ENCODE measurements at regions not wholly inside any gene's neighbourhood (a gene's known extent, or its start where the extent isn't known, plus 50 kb on each side); places are given as distances from the start of the nearest gene placed in this dataset.

DNA sequence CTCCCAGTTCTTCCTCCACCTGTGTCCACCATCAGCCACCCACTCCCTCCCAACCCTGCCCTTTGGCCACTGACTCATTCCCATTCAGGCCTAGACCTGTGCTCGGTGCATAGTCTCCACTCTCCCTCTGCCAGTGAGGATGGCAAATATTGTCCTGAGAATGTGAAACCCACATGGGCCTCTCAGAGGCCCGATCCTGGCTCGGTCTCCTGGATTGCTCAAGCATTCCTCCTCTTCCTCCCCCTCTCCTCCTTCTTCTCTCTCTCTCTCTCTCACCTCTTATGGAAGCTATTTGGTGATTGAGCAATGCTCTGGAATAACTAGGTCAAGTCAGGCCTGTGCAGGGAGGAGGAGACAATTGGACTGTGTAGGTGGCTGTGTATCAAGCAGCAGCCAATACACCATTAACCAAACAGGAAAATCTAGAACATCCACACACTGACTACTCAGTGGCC, 99.9 kb downstream of the KLF4 start:
- Histone ChIP-seq H3K36me3 (no peaks in the 10 kb centered on the region), H3K27ac (peak overlapping the region in 1 of 4 donors; percentile 52), H3K4me3 (no peak overlapping the region), H3K27me3 (no peaks in the 10 kb centered on the region), H3K9me3 (no peaks in the 10 kb centered on the region), H3K4me1 (peaks cover 0 to 8% (median 5%) of the 10 kb centered on the region in 4 donors)
- peak in 2 of 3 donors; percentile 68 to 80 for DNase-seq
- TF ChIP-seq, protein P1, sequence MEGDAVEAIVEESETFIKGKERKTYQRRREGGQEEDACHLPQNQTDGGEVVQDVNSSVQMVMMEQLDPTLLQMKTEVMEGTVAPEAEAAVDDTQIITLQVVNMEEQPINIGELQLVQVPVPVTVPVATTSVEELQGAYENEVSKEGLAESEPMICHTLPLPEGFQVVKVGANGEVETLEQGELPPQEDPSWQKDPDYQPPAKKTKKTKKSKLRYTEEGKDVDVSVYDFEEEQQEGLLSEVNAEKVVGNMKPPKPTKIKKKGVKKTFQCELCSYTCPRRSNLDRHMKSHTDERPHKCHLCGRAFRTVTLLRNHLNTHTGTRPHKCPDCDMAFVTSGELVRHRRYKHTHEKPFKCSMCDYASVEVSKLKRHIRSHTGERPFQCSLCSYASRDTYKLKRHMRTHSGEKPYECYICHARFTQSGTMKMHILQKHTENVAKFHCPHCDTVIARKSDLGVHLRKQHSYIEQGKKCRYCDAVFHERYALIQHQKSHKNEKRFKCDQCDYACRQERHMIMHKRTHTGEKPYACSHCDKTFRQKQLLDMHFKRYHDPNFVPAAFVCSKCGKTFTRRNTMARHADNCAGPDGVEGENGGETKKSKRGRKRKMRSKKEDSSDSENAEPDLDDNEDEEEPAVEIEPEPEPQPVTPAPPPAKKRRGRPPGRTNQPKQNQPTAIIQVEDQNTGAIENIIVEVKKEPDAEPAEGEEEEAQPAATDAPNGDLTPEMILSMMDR (IDR thresholded peaks at IDR 0.05), result peak in 1 of 6 experiments; percentile 6
- TF ChIP-seq POLR2A (IDR thresholded peaks at IDR 0.05), result no peak

DNA sequence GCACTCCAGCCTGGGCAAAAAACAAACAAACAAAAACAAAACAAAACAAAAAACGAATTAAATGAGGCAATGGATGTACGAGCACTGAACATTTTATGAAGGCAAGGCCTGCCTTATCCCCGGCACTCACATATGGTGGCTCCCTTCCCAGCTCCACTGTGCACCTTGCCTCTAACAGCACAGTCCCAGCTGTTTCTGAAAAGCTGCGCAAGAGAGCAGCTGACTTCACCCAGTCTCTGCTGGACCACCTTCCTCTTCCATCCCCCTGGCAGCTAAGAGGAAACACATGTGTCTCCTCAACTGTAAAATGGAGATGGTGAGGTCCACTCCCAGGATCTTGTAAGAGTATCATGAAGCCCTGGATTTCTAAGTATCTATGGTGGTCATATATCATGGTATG, 100.7 kb downstream of the KLF4 start:
- H3K27me3 ChIP-seq, result no peaks in the 10 kb centered on the region
- H3K36me3 ChIP-seq, result no peaks in the 10 kb centered on the region
- peak overlapping the region in 1 of 4 donors; percentile 46 for H3K27ac ChIP-seq
- H3K9me3 ChIP-seq, result no peaks in the 10 kb centered on the region
- no peak overlapping the region for H3K4me3 ChIP-seq
- peaks cover 0 to 8% (median 5%) of the 10 kb centered on the region in 4 donors for H3K4me1 ChIP-seq
- TF ChIP-seq, protein P1 (IDR thresholded peaks at IDR 0.05), result no peak
- no peak for TF ChIP-seq POLR2A (IDR thresholded peaks at IDR 0.05)
- no peak for DNase-seq

DNA sequence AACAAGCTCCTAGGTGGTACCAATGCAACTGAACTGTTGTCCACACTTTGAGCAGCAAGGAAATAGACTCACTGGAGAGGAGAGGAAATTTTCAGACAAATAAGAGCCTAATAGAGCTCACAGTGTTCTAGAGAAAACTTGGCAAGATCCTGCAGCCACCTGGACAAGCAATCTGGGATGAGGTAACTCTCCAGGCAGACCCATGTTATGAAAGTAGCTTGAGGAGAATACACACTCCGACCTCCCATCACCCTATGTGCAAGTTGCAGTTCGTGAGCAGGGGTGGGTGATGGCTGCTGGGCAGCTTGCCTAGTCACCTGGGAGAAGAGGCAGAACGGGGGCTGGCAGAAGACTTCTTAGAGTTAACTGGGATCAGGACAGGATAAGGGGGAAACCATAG, 102.2 kb downstream of the KLF4 start:
- no peak overlapping the region for H3K27ac ChIP-seq
- H3K27me3 ChIP-seq, result no peaks in the 10 kb centered on the region
- TF ChIP-seq POLR2A (IDR thresholded peaks at IDR 0.05), result no peak
- TF ChIP-seq, protein P1 (IDR thresholded peaks at IDR 0.05), result no peak
- DNase-seq, result no peak
- H3K4me1 ChIP-seq, result peaks cover 0 to 8% (median 5%) of the 10 kb centered on the region in 4 donors
- H3K4me3 ChIP-seq, result no peak overlapping the region
- no peaks in the 10 kb centered on the region for H3K9me3 ChIP-seq
- H3K36me3 ChIP-seq, result no peaks in the 10 kb centered on the region

DNA sequence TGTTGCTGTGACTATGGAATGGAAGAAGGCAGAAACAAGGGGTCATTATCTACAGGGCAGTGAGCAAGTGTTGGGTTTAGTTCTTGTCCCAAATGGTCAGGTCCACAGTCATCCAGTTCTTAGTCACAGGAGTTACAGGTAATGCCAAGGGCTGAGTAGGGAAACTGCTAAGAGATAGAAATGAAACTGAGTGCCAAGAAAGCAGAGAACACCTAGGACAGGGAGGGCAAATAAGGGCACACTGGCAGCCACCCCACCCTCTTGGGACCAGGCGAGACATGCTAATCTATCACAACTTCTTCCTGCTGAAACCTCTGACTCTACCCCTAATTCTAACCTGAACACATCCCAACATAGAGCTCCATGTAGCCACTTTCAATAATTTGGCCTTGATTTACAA, 103.2 kb downstream of the KLF4 start:
- TF ChIP-seq, protein P1 (IDR thresholded peaks at IDR 0.05), result no peak
- TF ChIP-seq POLR2A (IDR thresholded peaks at IDR 0.05), result no peak
- H3K9me3 ChIP-seq, result no peaks in the 10 kb centered on the region
- no peak for DNase-seq
- H3K27ac ChIP-seq, result no peak overlapping the region
- H3K36me3 ChIP-seq, result no peaks in the 10 kb centered on the region
- no peak overlapping the region for H3K4me3 ChIP-seq
- H3K27me3 ChIP-seq, result no peaks in the 10 kb centered on the region
- H3K4me1 ChIP-seq, result peaks cover 0 to 8% (median 5%) of the 10 kb centered on the region in 4 donors
